ENCODE measurements at regions not wholly inside any gene's neighbourhood (a gene's known extent, or its start where the extent isn't known, plus 50 kb on each side); places are given as distances from the start of the nearest gene placed in this dataset.

DNA sequence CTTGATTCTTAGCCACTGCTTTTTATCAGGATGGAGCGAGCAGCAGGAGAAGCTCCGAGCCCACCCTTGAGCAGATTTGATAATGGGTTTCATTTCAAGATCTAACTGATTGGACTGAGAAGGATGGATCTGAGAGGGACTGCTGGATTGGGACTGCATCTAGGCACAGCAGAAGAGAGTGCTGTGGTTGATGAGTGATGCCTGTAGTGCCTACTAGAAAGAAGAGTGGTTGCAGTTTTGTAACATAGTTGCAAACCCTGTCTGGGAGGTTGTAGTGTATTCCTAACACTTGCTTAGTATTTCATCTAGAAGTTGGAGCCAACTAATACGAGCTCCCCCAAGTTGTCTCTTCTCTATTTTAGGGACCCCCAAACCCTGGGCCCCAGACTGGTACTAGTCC is 88.7 kb downstream of the ASCL1 start (continued):
- TF ChIP-seq PRPF4 (IDR thresholded peaks at IDR 0.05; ENCODE audit: low read depth, low read length, poor library complexity, severe bottlenecking) (no peak), NCOR1 (IDR thresholded peaks at IDR 0.05; ENCODE audit: borderline replicate concordance, low read length) (no peak)
- TF ChIP-seq, protein P1, sequence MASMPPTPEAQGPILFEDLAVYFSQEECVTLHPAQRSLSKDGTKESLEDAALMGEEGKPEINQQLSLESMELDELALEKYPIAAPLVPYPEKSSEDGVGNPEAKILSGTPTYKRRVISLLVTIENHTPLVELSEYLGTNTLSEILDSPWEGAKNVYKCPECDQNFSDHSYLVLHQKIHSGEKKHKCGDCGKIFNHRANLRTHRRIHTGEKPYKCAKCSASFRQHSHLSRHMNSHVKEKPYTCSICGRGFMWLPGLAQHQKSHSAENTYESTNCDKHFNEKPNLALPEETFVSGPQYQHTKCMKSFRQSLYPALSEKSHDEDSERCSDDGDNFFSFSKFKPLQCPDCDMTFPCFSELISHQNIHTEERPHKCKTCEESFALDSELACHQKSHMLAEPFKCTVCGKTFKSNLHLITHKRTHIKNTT (CRISPR knock-in tag; IDR thresholded peaks at IDR 0.05), result no peak
- TF ChIP-seq, protein P2, sequence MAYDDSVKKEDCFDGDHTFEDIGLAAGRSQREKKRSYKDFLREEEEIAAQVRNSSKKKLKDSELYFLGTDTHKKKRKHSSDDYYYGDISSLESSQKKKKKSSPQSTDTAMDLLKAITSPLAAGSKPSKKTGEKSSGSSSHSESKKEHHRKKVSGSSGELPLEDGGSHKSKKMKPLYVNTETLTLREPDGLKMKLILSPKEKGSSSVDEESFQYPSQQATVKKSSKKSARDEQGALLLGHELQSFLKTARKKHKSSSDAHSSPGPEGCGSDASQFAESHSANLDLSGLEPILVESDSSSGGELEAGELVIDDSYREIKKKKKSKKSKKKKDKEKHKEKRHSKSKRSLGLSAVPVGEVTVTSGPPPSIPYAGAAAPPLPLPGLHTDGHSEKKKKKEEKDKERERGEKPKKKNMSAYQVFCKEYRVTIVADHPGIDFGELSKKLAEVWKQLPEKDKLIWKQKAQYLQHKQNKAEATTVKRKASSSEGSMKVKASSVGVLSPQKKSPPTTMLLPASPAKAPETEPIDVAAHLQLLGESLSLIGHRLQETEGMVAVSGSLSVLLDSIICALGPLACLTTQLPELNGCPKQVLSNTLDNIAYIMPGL (CRISPR knock-in tag; IDR thresholded peaks at IDR 0.05; ENCODE audit: borderline replicate concordance in 1 of 2, low read depth in 1 of 2), result no peak

GRCh38 chr12:103050273-103050672 is 92.8 kb downstream of the ASCL1 start:
- no TSS peak for BruUV-seq (replicated peaks)
- ATAC-seq (no peak), FAIRE-seq (no peak), DNase-seq (ENCODE audit: low spot score) (no peak)
- POLR2A ChIA-PET, result no interaction called here
- Histone ChIP-seq H4K20me1 (ENCODE audit: insufficient read depth, low read length) (no peaks in the 10 kb centered on the region), H3K4me1 (ENCODE audit: insufficient read depth, low read length) (no peaks in the 10 kb centered on the region), H3K4me3 (replicated peaks in 1 of 3; ENCODE audit: insufficient read depth in 1 of 3, low read depth in 2 of 3, low read length in 3 of 3) (no peak overlapping the region), H2AFZ (ENCODE audit: low read length) (no peak overlapping the region), H3K27me3 (ENCODE audit: control insufficient read depth in 1 of 2, insufficient read depth in 2 of 2, low read length in 2 of 2) (peaks cover 0 to 1% of the 10 kb centered on the region in 2 experiments; a peak in 1 of 5 replicates), H3K9me3 (ENCODE audit: low read length) (no peaks in the 10 kb centered on the region), H3K36me3 (replicated peaks in 1 of 2; ENCODE audit: control insufficient read depth in 1 of 2, insufficient read depth in 2 of 2, low read length in 2 of 2) (no peaks in the 10 kb centered on the region), H3K4me2 (ENCODE audit: low read depth, low read length) (no peak overlapping the region), H3K79me2 (ENCODE audit: insufficient read depth, low read length) (no peaks in the 10 kb centered on the region), H3K27ac (ENCODE audit: extremely low read length, insufficient read depth, low read length) (no peak overlapping the region), H3K9ac (ENCODE audit: insufficient read depth, low read depth, low read length) (no peak overlapping the region)
- in situ Hi-C loops (cut with HindIII; ENCODE audit: extremely low pct_ligation_motif_present, low pct_unique_long_range_greater_than_20kb) (no loop called here), intact Hi-C loops (cut with micrococcal nuclease; ENCODE audit: unreplicated experiment) (no loop called here)
- WGBS (ENCODE audit: low lambda C conversion rate), result 1% methylated on average over 4 of the region's 4 CpGs
- CTCF ChIA-PET (ENCODE audit: low intra/inter-chr PET ratio, low total read pairs), result no interaction called here
- TF ChIP-seq RAD51 (IDR thresholded peaks at IDR 0.05; ENCODE audit: borderline replicate concordance) (no peak), ZNF747 (CRISPR knock-in tag; IDR thresholded peaks at IDR 0.05; ENCODE audit: borderline replicate concordance) (no peak), GMEB1 (CRISPR knock-in tag; IDR thresholded peaks at IDR 0.05; ENCODE audit: borderline replicate concordance) (no peak), ZC3H13 (CRISPR knock-in tag; IDR thresholded peaks at IDR 0.05) (no peak), ZSCAN9 (CRISPR knock-in tag; IDR thresholded peaks at IDR 0.05; ENCODE audit: borderline replicate concordance) (no peak), ZSCAN25 (CRISPR knock-in tag; IDR thresholded peaks at IDR 0.05) (no peak), MBNL3 (CRISPR knock-in tag; conservative IDR thresholded peaks at IDR 0.05) (no peak), THAP11 (CRISPR knock-in tag; IDR thresholded peaks at IDR 0.05) (no peak), TMF1 (CRISPR knock-in tag; IDR thresholded peaks at IDR 0.05; ENCODE audit: low read depth) (no peak), ZNF256 (CRISPR knock-in tag; conservative IDR thresholded peaks at IDR 0.05) (no peak)
- TF ChIP-seq, protein P3, sequence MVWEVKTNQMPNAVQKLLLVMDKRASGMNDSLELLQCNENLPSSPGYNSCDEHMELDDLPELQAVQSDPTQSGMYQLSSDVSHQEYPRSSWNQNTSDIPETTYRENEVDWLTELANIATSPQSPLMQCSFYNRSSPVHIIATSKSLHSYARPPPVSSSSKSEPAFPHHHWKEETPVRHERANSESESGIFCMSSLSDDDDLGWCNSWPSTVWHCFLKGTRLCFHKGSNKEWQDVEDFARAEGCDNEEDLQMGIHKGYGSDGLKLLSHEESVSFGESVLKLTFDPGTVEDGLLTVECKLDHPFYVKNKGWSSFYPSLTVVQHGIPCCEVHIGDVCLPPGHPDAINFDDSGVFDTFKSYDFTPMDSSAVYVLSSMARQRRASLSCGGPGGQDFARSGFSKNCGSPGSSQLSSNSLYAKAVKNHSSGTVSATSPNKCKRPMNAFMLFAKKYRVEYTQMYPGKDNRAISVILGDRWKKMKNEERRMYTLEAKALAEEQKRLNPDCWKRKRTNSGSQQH (CRISPR knock-in tag; IDR thresholded peaks at IDR 0.05; ENCODE audit: low read depth), result no peak
- TF ChIP-seq, protein P1 (CRISPR knock-in tag; IDR thresholded peaks at IDR 0.05), result no peak
